GM13977 (cell line): ENCODE measurements at regions not wholly inside any gene's neighbourhood (a gene's known extent, or its start where the extent isn't known, plus 50 kb on each side); places are given as distances from the start of the nearest gene placed in this dataset.
A peak's percentile ranks its signal among the peaks of the same experiment; 100 is the strongest.

Experiments
- DNase-seq: peaks from one replicate; pipeline ENCODE4 v3.0.0; 2012; ENCODE audit warnings: low spot score
- CTCF ChIP-seq: IDR thresholded peaks from 2 replicates; pipeline ENCODE4 v1.5.1; 2012; ENCODE audit warnings: mild to moderate bottlenecking, control low read depth; ENCODE audit not compliant: insufficient read depth; ENCODE audit errors: extremely low read depth, missing control alignments
- in situ Hi-C: fragments of 300-500 bp; cut with MboI; formaldehyde crosslinking; loops from one replicate; pipeline ENCODE4 v1.12.0; 2022; ENCODE audit warnings: low sequenced_read_pairs, low pct_unique_long_range_greater_than_20kb, mixed read lengths, inconsistent platforms; ENCODE audit not compliant: unreplicated experiment

- TF ChIP-seq CTCF, result no peak
- no peak for DNase-seq
- in situ Hi-C loops, result no loop called here
Measured at GRCh38 chr9:124101215-124101968, 89.8 kb downstream of the LHX2 start.

- TF ChIP-seq CTCF, result no peak
- DNase-seq, result no peak
- in situ Hi-C loops, result no loop called here
Measured at GRCh38 chr9:124101969-124102345, 90.4 kb downstream of the LHX2 start.

DNA sequence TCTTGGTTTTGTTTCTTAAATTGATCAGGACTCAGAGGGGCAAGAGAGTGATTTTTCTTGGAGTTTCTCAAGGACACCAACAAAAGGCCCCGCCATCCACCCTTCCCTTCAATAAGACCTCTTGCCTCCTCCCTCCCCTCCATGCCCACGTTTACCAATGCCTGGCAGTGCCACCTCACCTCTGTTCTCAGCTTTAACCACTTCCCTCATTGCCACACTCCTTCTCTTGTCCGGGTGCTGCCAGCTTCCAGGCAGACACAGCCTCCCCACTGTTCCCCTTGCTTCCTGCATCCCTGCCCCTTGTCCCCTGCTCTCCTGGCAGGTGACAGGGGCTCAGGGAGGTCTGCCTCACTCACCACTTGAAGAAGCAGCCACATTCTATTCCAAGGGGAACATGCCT, 90.8 kb downstream of the LHX2 start:
- no peak for DNase-seq
- in situ Hi-C loops, result no loop called here
- no peak for TF ChIP-seq CTCF

DNA sequence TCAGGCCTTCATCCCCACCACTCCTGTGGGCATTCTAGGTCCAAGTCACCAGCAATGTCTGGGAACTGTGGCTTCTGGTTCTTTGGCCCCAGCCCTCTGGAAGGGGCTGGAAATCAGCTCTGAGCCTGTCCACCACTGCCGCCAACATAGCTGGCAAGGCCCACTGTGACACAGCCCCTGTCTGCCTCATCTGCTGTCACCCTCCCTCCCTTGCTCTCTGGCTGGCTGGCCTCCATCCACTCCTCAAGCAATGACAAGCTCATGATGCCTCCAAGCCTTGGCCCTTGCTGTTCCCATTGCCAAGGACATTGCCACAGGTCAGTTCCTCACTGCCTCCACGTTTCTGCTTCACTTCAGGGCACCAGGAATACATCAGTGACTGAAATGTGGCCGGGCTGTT, 93.7 kb downstream of the LHX2 start:
- in situ Hi-C loops, result no loop called here
- no peak for TF ChIP-seq CTCF

GRCh38 chr9:124108216-124108615, 96.6 kb downstream of the LHX2 start:
- TF ChIP-seq CTCF, result no peak
- in situ Hi-C loops, result no loop called here
- no peak for DNase-seq

More for the DNA sequence above, 93.7 kb downstream of the LHX2 start:
- DNase-seq, result no peak

DNA sequence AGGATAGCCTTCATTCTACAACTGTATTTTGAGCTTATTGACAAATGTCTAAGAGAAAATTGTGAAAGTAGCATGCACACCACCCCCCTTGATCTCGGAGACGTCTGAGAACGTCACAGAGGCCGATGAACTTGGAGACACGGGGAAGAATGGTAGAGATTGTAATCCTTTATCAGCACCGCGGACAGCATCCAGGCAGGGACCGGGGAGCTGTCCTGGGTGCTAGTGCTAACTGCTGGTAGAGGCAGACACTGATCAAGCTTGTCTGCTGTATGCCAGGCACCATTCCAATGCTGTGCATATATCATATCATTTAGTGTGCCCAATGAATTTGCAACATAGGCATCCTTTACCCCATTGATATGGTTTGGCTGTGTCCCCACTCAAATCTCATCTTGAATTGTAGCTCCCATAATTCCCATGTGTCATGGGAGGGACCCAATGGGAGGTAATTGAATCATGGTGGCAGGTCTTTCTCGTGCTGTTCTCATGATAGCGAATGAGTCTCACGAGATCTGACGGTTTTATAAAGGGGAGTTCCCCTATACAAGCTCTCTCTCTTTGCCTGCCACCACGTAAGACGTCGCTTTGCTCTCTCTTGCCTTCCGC, 98.8 kb downstream of the LHX2 start:
- in situ Hi-C loops, result no loop called here
- DNase-seq, result peak; percentile 74

More for the DNA sequence above, 98.8 kb downstream of the LHX2 start:
- TF ChIP-seq CTCF, result no peak
